Endothelial cell of hepatic sinusoid (primary cell): ENCODE measurements at regions not wholly inside any gene's neighbourhood (a gene's known extent, or its start where the extent isn't known, plus 50 kb on each side); places are given as distances from the start of the nearest gene placed in this dataset.

Experiments used
- in situ Hi-C: cut with HindIII; loops from 2 replicates; pipeline ENCODE4 v1.10.0; 2017; ENCODE audit warnings: low sequenced_read_pairs

DNA sequence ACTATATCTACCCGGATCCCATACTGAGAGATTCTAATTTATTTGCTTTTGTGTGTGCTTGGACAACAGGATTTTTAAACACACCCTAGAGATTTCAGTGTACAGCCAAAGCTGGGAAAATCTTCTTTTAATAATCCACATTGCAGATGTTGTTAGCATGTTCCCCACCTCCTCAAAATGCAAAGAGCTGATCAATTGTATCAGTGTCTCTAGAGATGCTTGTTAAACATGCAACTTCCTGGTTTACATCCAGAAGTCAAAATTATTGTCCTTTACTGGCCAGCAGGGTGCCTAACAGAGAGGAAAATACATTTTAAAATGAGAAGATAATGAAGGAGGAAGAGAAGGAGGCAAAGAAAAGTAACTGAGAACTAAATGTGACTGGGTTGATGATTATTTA, 793.3 kb downstream of the SEMA5A start:
- in situ Hi-C loops, result no loop called here

DNA sequence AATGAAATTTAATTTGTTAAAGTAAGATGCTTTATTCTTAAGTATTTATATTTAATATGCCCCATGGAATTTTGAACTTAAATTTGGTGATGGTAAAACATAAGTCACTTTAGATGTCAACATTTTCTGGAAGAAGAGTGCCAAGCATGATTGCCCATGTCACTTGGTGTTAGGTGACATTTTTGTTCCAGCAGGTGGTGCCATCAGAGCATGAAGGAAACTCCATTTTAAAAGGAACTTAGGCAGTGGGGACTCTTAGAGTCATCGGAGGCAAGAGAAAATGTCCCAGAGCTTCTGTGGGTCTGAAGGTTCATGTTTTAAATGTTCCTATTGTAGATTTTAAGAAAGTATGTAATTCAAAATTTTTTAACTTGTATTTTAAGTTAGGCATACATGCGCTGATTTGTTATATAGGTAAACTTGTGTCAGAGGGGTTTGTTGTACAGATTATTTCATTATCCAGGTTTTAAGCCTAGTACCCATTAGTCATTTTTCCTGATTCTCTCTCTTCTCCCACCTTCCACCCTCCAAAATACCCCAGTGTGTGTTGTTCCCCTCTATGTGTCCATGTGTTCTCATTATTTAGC, 789.3 kb downstream of the SEMA5A start:
- in situ Hi-C loops, result no loop called here

DNA sequence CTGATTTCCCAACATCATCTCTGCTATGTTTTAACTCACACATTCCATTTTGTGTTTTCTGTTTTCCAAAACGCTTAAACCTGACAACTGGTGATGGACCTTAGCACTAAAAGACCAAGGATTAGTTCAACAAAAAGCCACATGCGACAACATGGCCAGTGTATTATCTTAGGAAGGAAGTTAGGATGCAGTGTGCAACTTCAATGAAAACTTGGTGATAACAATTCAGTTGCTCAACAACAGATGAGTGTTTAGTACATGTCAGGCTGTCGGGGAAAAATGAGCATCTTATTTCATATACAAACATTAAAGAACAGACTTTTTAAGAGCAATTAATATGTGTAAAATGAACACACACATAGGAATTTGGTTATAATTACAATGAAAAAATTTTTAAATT, 780.0 kb downstream of the SEMA5A start:
- in situ Hi-C loops, result no loop called here

DNA sequence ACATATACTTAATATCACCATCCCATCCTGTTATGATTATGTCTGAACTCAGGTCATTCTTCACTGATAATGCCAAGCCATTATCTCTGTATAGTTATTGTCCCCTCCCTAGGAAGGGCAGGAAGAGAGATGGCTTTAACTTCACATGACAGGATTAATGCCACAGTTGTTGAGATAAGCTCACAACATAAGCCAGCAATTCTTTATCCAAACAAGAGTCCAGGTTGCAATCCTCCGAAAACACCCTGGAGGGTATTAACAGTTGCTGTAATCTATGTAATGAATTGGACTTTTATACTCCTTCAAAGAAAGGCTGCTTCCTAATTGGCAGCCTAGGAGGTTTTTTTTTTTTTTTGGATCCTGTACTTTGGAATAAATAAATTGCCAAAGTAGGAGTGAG, 779.4 kb downstream of the SEMA5A start:
- in situ Hi-C loops, result no loop called here

DNA sequence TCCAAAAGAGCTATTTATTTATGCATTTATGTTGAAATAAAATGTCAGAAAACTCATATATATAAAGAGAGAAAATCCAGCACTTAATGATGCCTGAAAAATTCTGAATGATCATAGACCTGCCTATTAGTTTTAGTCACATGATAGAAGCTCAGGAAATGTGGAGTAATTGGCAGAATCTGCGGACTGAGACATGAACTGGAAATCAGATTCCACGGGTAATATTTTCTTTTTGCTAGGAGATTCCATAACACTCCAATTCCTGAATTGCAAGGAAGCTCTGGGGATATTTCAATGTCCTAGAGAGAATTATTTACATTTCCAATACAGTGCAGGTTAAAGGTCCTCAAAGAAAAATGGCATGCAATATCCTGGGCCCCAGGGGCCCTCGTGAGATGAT, 778.8 kb downstream of the SEMA5A start:
- in situ Hi-C loops, result no loop called here

DNA sequence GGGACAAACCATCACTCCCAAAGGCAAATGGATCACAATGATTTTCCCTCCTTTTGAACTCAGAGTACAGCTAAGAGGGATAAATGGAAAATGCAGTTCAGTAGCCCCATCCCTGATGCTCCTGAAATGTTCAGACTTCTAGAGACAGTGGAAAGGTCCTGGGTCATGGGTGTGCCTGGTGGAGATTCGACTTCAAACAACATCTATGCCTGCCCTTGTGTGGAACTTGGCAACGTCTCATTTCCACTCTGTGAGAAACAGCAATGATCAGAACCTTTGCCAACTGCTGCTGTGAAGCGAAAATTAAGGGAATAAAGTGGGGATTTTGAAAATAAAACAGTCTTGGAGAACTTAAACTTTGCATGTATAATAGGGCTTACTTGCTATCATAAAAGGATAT, 778.1 kb downstream of the SEMA5A start:
- in situ Hi-C loops, result no loop called here

DNA sequence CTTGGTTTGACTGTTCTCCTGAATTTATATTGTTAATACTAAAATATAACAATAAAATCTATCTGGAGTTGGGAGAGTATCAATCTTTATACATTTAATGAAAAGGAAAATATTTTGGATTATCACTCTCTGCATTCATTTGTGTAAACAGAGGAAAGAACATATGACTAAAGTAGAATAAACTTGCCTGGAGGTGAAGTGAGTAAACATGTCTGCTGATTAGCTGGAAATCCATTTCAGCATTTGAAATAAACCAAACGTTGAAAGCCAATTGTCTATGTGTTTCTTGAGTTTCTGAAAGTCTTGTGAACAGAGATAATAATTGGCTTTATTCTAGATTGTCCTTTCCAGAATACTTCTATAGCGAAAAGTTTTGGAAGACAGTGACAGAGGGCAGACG, 776.2 kb downstream of the SEMA5A start:
- in situ Hi-C loops, result no loop called here

DNA sequence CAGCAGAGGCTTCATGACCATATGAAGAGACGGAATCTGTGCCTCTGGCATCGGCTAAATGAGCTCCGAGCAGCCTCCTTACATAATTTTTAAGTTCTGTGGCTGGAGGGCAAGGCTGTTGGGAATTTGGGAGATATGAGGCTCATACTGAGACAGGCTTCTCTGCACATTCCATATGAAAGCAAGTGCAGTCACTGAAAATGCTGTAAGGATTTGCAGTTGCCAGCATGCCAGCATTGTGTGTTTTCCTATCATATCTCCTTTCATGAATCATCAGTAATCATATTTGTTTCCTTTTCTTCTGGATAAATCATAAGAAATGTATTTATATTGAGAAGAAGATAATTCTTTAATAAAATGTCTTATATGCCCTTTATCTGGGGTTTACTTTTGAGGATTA, 775.4 kb downstream of the SEMA5A start:
- in situ Hi-C loops, result no loop called here

DNA sequence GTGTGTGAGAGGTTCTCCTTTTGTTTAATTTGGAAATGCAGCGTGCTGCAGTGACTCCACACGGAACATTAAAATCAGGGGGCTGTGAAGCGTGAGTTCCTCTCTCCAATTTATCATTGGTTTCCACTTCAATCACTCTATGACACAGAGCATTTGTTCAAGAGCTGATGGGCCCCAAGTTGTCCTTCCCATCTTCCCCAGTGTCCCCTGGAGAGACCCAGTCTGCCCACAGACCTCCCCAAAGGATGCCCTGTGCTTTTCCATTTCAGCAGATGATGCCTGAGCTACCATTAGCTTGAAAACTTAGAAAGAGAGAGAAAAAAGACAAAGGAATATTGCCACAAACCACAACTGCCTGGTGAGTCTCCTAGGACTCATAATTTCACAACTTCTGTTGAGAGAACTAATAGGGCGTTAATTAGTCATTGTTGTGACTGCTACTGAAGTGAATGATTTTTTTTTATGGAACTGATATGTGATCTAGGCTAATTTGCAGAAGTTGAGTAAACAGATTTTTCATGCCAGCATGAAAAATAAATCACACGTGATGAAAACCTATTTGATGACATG, 772.7 kb downstream of the SEMA5A start:
- in situ Hi-C loops, result no loop called here

DNA sequence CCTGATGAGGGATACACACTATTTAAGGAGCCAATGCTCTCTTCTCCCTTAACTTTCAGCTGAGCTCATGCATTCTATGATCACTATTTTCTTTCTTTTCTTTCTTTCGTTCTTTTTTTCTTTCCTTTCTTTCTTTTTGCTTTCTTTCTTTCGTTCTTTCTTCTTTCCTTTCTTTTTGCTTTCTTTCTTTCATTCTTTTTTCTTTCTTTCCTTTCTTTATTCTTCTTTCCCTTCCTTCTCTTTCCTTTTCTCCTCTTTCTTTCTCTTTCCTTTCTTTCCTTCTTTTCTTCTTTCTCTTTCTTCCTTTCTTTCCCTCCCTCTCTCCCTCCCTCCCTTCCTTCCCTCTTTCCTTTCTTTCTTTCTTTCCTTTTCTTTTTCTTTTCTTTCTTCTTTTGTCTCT, 761.2 kb downstream of the SEMA5A start:
- in situ Hi-C loops, result loop anchor here (5.0 kb wide), 1 partner anchor 83 kb away; no protein-coding TSS in a partner anchor

DNA sequence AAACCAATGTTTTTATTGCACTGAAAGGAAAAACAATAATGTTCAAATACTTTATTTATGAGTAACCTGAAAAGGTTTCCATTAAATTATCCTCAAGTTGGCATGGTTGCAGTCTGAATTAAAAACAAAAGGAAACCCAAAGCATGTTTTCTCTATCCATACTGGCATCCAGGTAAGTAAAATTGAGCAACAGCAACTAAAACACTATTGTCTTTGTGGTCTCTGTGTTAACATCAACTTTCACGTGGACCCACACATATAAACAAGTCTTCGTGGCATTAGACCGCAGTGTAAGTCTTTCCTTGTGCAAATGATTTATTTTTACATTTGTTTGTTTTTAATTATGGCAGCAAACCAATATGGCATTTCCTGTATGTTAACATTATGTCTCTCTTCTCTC, 757.6 kb downstream of the SEMA5A start:
- in situ Hi-C loops, result loop anchor here (5.0 kb wide), 1 partner anchor 79 kb away; no protein-coding TSS in a partner anchor

DNA sequence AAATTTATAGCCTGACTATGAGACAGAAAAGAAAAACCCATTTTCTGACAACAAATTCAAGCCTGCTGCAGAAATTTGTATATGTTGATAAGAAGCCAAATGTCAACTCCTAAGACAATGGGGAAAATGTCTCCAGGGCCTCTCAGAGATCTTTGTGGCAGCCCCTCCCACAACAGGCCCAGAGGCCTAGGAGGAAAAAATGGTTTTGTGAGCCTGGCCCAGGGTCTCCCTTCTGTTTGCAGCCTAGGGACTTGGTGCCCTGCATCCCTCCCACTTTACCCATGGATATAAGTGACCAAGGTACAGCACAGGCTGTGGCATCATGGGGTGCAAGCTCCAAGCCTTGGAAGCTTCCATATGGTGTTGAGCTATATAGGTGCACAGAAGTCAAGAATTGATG, 740.2 kb downstream of the SEMA5A start:
- in situ Hi-C loops, result no loop called here

DNA sequence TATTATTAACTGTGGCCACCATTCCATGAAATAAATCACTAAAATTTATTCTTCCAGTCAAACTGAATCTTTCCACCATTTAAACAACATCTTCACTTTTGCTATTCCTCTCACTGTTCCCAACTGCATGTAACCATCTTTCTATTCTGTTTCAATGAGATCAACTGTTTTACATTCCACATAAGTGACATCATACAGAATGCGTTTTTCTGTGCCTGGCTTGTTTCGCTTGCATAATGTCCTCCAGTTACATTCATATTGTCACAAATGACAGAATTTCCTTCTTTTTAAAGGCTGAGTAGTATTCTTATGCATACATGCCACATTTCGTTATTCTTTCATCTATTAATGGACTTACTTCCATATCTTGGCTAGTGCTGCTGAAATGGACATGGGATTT, 738.2 kb downstream of the SEMA5A start:
- in situ Hi-C loops, result no loop called here

DNA sequence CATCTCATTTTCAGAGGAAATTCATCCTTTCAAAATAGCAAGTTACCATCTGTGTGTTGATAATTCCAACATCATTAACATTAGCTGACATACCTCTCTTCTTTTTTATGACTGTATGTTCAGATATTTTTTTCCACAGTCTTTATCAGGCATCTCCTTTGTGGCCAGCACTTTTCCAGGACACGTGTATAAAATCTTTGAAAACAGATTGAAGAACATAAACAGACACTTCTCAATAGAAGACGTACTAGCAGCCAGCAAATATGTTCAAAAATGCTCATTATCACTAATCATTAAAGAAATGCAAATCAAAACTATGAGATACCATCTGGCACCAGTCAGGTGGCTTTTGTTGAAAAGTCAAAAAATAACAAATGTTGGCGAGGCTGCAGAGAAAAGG, 734.3 kb downstream of the SEMA5A start:
- in situ Hi-C loops, result no loop called here

DNA sequence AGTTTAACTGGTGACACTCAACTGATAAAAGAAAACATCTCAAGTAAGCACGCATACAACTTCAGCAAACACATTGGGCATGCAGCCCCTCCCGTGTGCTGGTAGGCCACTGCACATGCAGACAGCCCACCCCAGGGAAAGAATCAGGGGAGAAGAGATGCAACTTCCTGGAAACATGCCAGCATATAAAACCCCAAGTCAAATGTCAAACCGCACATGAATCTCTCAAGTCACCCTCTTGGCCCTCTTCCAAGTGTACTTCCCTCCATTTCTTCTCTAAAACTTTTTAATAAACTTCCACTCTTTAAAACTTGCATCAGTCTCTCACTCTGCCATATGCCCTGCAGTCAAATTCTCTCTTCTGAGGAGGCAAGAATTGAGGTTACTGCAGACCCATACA, 732.7 kb downstream of the SEMA5A start:
- in situ Hi-C loops, result no loop called here

DNA sequence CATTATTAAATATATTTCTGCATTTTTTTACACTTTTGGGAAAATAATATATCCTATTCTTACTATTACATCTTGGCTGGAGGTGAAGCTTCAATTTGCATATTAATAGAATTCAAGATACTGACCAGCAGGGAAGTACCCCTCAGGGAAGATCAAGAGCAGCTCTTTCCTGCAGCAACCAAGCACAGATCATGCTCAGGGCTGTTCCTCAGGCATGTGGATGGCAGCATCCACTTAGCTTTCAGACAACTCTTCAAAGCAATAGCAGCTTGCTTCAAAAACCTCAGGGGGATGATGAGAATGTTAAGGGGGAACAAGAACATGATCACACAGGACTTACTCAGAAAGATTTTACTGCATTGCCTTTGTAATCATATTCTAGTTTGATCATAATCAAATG, 731.8 kb downstream of the SEMA5A start:
- in situ Hi-C loops, result no loop called here

DNA sequence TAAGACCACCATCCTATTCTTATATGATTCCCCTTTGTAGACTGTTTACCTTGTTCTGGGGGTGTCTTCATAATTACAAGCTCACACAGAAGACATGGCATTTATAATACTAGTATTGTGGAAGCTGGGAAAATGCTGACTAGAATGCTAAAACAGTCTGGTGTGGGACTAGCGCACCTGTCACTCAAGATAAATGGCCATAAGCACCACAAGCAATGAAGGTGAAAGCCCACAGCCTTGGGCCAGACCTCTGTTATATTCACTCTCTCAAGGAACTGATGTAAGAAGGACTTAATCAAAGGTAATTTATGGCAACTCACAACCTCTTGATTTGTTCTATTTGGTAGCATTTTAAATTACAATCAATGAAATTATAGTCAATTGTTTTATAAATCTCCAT, 721.5 kb downstream of the SEMA5A start:
- in situ Hi-C loops, result no loop called here

DNA sequence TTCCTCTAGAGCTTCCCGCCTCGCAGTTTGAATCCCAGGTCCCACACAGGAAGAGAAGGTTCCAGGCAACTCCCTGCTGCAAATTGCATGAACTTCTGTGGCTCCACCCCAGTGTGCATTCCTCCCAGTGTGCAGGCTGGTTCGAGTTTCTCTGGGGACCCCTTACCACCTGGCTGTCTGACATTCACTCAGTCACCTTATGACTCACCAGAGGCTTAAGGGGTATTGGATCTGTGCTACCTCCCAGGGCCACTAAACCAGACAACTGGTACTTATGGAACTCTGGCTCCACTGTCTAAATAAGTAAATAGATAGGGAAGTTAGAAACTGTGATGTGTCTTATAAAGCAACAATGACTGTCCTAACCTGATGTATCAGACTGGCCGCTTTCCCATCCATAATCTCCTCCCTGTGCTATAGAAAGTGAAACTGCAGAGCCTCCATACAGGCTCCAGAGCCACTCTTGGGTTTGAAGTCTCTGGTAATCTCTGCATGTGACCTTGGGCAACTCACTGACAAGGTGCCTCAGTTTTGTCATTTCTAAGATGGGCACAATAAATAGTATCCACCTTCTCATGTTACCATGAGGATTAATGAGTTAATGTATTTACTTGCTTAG, 720.6 kb downstream of the SEMA5A start:
- in situ Hi-C loops, result no loop called here

DNA sequence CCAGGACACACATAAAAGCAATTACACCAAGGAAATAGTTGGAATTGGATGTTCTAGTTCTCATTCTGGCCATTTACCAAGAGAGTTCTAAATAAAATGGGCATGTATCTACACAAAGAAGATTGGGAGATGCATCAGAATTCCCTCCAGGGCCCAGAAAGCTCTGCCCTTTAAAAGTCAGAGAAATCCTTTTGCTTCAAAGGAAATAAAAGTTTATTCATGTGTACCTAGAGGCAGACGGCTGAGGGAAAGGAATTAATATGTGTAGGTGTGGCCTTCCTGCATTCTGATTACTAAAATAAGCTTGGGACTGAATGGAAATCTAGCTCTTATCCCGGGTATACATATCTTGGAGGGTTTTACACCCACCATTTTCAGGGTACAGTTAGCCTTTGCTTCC, 719.4 kb downstream of the SEMA5A start:
- in situ Hi-C loops, result no loop called here

DNA sequence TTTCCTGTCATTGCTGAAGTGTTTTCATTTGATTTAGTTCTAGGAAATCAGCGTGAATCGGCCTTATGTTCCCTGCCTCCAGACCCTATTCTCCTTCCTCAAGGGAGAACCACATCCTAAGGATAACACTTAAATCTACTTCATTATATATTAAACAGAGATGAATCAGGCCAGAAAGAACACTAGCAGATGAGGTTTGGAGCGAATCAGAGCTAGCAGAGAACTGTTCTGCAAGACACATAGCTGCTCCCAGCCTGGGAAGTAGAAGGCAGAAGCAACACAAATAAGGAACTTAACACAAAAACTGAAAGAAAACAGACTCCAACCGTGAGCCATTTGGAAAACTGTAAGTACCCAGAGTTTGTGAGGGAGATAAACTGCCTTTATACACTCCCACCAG, 718.2 kb downstream of the SEMA5A start:
- in situ Hi-C loops, result no loop called here

DNA sequence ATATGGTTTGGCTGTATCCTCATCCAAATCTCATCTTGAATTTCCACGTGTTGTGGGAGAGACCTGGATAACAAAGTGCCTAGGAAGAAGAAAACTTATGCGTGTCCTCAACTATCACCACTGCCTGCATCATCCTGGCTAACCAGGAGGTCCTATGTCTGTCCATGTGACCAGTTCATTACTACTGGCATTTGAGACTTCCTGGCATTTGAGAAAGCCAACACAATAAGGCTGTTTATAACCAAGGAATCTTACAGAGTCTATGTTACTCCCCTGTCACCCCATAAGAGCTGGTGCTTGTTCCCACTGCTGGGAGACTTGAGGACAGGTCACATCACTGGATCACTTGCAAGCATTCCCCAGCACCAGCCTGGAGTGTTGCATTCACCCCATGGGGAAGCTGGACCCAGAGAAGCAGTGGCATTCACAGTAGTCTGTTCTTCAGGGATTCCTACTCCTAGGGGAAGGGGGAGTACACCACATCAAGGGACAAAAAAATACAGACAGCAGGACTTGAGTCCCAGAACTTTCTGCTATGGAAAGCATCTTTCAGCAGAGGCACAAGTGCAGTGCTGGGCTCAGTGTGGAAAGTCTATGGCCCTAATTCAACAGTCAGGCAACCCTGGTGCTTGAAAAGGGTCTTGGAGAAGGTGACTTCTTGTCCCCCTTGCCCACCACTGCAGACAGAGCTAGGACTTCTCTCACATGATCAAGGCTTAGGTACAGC, 717.1 kb downstream of the SEMA5A start:
- in situ Hi-C loops, result no loop called here
